ENCODE measurements at regions not wholly inside any gene's neighbourhood (a gene's known extent, or its start where the extent isn't known, plus 50 kb on each side); places are given as distances from the start of the nearest gene placed in this dataset.

DNA sequence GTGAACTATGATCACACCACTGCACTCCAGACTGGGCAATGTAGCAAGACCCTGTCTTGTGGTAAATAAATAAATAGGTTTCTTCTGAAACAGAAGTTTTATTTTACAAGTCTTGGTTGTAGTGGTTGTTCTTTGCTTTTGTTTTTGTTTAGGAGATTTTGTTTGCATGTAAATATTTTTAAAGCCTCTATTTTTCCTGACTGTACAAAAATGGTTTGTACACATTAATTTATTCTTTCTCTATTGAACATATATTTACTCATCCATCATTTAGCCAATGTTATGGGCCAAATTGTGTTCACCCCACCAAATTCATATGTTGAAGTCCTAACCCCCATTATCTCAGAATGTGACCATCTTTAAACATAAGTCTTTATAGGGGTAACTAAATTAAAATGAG is 580.1 kb downstream of the EPHA4 start:
- H3K4me3 ChIP-seq (ENCODE audit: low read depth, low read length), result no peak overlapping the region
- no peak for DNase-seq (ENCODE audit: low read depth)
- TF ChIP-seq, protein P1, sequence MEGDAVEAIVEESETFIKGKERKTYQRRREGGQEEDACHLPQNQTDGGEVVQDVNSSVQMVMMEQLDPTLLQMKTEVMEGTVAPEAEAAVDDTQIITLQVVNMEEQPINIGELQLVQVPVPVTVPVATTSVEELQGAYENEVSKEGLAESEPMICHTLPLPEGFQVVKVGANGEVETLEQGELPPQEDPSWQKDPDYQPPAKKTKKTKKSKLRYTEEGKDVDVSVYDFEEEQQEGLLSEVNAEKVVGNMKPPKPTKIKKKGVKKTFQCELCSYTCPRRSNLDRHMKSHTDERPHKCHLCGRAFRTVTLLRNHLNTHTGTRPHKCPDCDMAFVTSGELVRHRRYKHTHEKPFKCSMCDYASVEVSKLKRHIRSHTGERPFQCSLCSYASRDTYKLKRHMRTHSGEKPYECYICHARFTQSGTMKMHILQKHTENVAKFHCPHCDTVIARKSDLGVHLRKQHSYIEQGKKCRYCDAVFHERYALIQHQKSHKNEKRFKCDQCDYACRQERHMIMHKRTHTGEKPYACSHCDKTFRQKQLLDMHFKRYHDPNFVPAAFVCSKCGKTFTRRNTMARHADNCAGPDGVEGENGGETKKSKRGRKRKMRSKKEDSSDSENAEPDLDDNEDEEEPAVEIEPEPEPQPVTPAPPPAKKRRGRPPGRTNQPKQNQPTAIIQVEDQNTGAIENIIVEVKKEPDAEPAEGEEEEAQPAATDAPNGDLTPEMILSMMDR (conservative IDR thresholded peaks at IDR 0.05; ENCODE audit: low read depth, low read length), result no peak

DNA sequence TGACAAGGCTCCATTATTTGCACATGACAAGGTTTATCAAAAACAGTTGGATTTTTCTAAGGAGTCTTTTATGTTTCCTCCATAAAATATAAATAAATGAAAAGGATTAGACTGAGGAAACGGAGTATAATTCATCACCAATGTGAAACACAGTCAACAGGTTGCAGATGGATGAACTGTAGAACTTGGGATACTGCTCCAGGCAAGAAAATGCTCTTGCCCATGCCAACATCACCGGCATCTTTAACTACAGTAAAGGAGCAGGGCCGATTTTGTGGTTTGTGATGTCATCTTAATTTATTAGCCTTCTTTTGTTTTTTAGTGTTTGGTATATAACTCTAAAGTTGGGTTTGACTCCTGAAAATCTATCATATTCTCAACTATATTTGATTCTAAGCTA is 577.3 kb downstream of the EPHA4 start:
- H3K4me3 ChIP-seq (ENCODE audit: low read depth, low read length), result no peak overlapping the region

DNA sequence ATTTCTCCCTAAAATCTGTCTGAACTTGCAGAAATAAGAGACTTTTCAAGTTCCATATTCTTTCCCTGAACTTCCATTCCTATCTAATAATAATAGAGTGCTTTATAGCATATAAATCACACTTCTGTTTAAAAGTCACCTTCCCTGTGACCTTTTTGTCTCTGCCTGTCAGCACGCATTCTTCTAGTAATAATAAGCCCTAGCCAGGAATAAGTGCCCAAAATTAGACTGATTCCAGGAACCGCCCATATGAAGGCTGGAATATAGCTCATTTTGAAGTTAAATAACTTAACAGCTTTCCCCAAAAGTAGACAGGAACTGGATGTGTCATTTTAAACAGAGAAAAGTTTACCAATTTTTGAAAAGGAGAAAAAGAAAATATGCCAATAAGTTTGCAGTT is 576.5 kb downstream of the EPHA4 start:
- no peak overlapping the region for H3K4me3 ChIP-seq (ENCODE audit: low read depth, low read length)
- TF ChIP-seq, protein P1 (conservative IDR thresholded peaks at IDR 0.05; ENCODE audit: low read depth, low read length), result no peak
- DNase-seq (ENCODE audit: low read depth), result no peak

More for the DNA sequence above, 577.3 kb downstream of the EPHA4 start:
- TF ChIP-seq, protein P1 (conservative IDR thresholded peaks at IDR 0.05; ENCODE audit: low read depth, low read length), result no peak
- no peak for DNase-seq (ENCODE audit: low read depth)

DNA sequence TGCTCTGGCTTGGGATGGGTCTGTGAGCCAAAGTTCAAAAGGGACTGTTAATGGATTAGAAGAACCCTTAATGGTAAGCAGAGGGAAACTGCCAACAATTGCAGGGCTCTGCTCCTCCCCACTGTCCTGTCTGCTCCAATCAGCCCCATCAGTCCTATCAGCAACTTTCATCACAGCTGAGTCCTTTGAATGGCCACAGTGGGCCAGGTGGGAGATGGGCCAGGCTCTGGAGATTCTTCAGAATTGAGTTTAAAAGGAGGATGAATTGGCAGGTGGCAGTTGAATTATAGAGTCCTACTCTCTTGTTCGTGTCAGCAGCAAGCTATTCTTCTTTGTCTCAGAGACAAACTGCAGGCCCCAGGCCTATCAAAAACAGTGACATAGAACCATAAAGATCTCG is 573.9 kb downstream of the EPHA4 start:
- TF ChIP-seq, protein P1 (conservative IDR thresholded peaks at IDR 0.05; ENCODE audit: low read depth, low read length), result no peak
- H3K4me3 ChIP-seq (ENCODE audit: low read depth, low read length), result no peak overlapping the region
- DNase-seq (ENCODE audit: low read depth), result no peak

DNA sequence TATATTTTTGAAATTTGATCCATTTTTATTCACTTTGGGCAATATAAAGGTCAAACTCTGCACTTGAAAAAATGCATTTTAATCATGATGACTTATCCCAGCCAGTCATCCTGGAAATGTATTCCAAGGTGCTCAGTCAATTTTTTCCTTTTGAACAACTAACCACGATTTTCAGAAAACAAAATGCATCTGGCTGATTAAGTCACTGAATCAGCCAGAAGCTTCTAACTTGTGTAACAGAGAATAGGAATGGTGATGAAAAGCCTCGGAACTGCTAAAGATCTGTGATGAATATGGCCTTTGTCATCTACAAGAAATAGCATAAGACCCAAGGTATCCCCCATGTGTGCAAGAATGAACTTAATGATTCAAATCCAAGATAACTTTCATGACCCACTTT is 572.7 kb downstream of the EPHA4 start:
- no peak for DNase-seq (ENCODE audit: low read depth)
- H3K4me3 ChIP-seq (ENCODE audit: low read depth, low read length), result no peak overlapping the region
- TF ChIP-seq, protein P1 (conservative IDR thresholded peaks at IDR 0.05; ENCODE audit: low read depth, low read length), result no peak

DNA sequence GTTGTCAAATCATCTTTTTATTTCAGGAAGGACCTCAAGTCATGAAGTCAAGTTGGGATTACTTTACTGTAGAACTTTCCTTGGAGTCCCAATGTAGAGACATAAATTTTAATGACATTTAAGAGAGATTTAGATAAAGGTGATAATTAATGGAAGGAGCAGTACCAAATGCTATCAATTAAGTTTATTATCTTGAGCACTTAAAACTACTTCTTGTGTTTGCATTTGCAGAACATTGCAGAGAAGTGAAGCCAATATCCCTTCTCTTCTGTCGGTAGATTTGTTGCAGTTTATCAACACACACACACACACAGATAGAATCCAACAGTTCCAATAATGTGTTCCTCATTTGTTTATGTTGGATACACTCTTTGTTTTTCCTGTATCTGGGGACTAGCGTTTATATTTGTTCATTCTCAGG is 570.7 kb downstream of the EPHA4 start:
- H3K4me3 ChIP-seq (ENCODE audit: low read depth, low read length), result no peak overlapping the region
- TF ChIP-seq, protein P1 (conservative IDR thresholded peaks at IDR 0.05; ENCODE audit: low read depth, low read length), result no peak
- no peak for DNase-seq (ENCODE audit: low read depth)

DNA sequence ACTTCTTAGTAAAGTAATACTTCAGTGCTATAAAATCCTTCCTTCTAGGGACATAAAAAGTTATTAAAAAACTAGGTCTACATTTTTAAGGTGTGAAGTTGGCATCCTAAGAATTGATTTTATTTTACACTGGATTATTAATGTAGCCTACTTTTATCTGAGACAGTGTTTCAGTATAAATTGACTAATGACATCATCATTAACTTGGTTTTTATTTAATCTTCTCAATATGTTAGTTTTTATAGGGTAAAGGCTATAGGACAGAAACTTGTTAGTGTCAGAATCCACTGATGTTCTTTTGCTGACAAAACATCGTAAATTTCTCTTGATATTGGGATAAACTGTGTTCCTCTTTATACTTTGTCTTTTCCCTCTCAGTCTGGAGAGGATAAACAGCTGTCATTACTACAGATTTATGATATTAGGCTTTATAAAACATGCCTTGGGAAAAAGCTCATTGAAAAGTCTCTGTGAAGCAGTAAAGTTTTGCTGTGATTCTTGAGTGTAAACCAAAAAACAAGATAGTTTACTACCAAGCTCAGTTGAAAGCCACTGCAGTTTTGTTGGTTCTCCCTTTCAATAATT is 569.9 kb downstream of the EPHA4 start:
- no peak for DNase-seq (ENCODE audit: low read depth)
- no peak overlapping the region for H3K4me3 ChIP-seq (ENCODE audit: low read depth, low read length)
- TF ChIP-seq, protein P1 (conservative IDR thresholded peaks at IDR 0.05; ENCODE audit: low read depth, low read length), result no peak

All from choroid plexus epithelial cell (primary cell).